ENCODE measurements at regions not wholly inside any gene's neighbourhood (a gene's known extent, or its start where the extent isn't known, plus 50 kb on each side); places are given as distances from the start of the nearest gene placed in this dataset.

GRCh38 chr9:82680179-82680935, 382.6 kb downstream of the RASEF start:
- H3K9me3 ChIP-seq (ENCODE audit: insufficient read depth, low read length): peaks cover 1% of the 10 kb centered on the region; the same call in 1 of the 2 replicates
- H3K27me3 ChIP-seq (ENCODE audit: insufficient read depth, insufficient read length): no peaks in the 10 kb centered on the region
- no peaks in the 10 kb centered on the region for H3K36me3 ChIP-seq (ENCODE audit: insufficient read depth, insufficient read length, low read length)
- TF ChIP-seq ZNF274 (IDR thresholded peaks at IDR 0.05; ENCODE audit: low read depth, low read length) (no peak), YY1 (IDR thresholded peaks at IDR 0.05; ENCODE audit: insufficient read depth, insufficient read length) (no peak), SUZ12 (IDR thresholded peaks at IDR 0.05; ENCODE audit: extremely low read depth, insufficient read depth, insufficient read length) (no peak)
- DNase-seq (ENCODE audit: low read depth, low spot score): no peak
- no peaks in the 10 kb centered on the region for H3K4me1 ChIP-seq (ENCODE audit: insufficient read depth, insufficient read length)
- H3K9ac ChIP-seq (ENCODE audit: insufficient read length, low read depth): no peak overlapping the region
- no peak overlapping the region for H3K4me3 ChIP-seq (ENCODE audit: insufficient read length, low read depth)

GRCh38 chr9:82681809-82682208, 381.1 kb downstream of the RASEF start:
- H3K4me1 ChIP-seq (ENCODE audit: insufficient read depth, insufficient read length): no peaks in the 10 kb centered on the region
- no peak for DNase-seq (ENCODE audit: low read depth, low spot score)
- H3K9ac ChIP-seq (ENCODE audit: insufficient read length, low read depth): no peak overlapping the region
- no peaks in the 10 kb centered on the region for H3K27me3 ChIP-seq (ENCODE audit: insufficient read depth, insufficient read length)
- no peak for TF ChIP-seq ZNF274 (IDR thresholded peaks at IDR 0.05; ENCODE audit: low read depth, low read length)
- no peak for TF ChIP-seq YY1 (IDR thresholded peaks at IDR 0.05; ENCODE audit: insufficient read depth, insufficient read length)
- TF ChIP-seq SUZ12 (IDR thresholded peaks at IDR 0.05; ENCODE audit: extremely low read depth, insufficient read depth, insufficient read length): no peak
- no peak overlapping the region for H3K4me3 ChIP-seq (ENCODE audit: insufficient read length, low read depth)
- H3K36me3 ChIP-seq (ENCODE audit: insufficient read depth, insufficient read length, low read length): no peaks in the 10 kb centered on the region
- peaks cover 6% of the 10 kb centered on the region; the same call in 1 of the 2 replicates for H3K9me3 ChIP-seq (ENCODE audit: insufficient read depth, low read length)

DNA sequence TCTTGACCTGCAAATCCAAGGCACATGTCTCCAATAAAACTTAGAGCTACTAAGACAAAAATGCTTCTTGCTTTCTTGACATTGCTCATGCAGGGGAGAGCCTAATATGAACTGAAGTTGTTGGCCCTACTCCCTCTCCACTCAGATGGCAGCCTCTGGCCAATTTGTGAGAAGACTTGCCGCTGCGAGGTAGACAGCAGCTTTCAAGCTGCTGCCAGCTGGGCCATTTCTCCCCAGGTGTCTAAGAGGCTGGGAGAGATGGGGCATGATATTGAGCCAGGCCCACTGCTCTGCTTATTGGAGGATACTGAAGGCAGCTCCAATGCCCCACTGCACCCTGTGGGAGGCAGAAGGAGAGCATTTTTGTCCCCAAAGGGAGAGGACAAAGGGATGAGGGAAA, 380.5 kb downstream of the RASEF start:
- Histone ChIP-seq H3K36me3 (ENCODE audit: insufficient read depth, insufficient read length, low read length) (no peaks in the 10 kb centered on the region), H3K9ac (ENCODE audit: insufficient read length, low read depth) (no peak overlapping the region), H3K4me1 (ENCODE audit: insufficient read depth, insufficient read length) (no peaks in the 10 kb centered on the region), H3K27me3 (ENCODE audit: insufficient read depth, insufficient read length) (no peaks in the 10 kb centered on the region), H3K9me3 (ENCODE audit: insufficient read depth, low read length) (peaks cover 6% of the 10 kb centered on the region; the same call in 1 of the 2 replicates), H3K4me3 (ENCODE audit: insufficient read length, low read depth) (no peak overlapping the region)
- no peak for DNase-seq (ENCODE audit: low read depth, low spot score)
- TF ChIP-seq SUZ12 (IDR thresholded peaks at IDR 0.05; ENCODE audit: extremely low read depth, insufficient read depth, insufficient read length) (no peak), ZNF274 (IDR thresholded peaks at IDR 0.05; ENCODE audit: low read depth, low read length) (no peak), YY1 (IDR thresholded peaks at IDR 0.05; ENCODE audit: insufficient read depth, insufficient read length) (no peak)

GRCh38 chr9:82695704-82696103, 367.2 kb downstream of the RASEF start:
- Histone ChIP-seq H3K9ac (ENCODE audit: insufficient read length, low read depth) (no peak overlapping the region), H3K4me1 (ENCODE audit: insufficient read depth, insufficient read length) (no peaks in the 10 kb centered on the region), H3K4me3 (ENCODE audit: insufficient read length, low read depth) (no peak overlapping the region), H3K9me3 (ENCODE audit: insufficient read depth, low read length) (no peaks in the 10 kb centered on the region), H3K27me3 (ENCODE audit: insufficient read depth, insufficient read length) (no peaks in the 10 kb centered on the region), H3K36me3 (ENCODE audit: insufficient read depth, insufficient read length, low read length) (no peaks in the 10 kb centered on the region)
- DNase-seq (ENCODE audit: low read depth, low spot score): no peak
- TF ChIP-seq YY1 (IDR thresholded peaks at IDR 0.05; ENCODE audit: insufficient read depth, insufficient read length) (no peak), SUZ12 (IDR thresholded peaks at IDR 0.05; ENCODE audit: extremely low read depth, insufficient read depth, insufficient read length) (no peak), ZNF274 (IDR thresholded peaks at IDR 0.05; ENCODE audit: low read depth, low read length) (no peak)

DNA sequence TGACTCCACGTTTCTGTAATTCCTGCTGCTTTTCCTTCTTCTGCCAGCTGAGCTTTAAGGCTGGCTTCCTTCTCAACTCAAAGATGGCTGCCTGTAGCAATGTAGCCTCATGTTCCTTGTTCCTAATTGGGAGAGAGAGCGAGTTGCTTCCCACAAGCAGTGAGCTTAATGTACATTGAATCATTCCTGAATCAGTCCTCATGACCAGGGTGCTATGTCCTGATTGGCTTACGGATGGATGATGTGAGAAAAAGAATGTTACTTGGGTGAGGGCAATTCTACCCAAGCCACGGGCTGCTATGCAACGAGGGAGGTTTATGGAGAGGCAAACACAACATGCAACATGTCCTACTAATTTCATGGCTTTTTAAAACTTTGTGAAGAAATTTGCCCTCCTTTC, 356.2 kb downstream of the RASEF start:
- H3K9me3 ChIP-seq (ENCODE audit: insufficient read depth, low read length): no peaks in the 10 kb centered on the region
- H3K9ac ChIP-seq (ENCODE audit: insufficient read length, low read depth): no peak overlapping the region
- H3K27me3 ChIP-seq (ENCODE audit: insufficient read depth, insufficient read length): no peaks in the 10 kb centered on the region
- H3K36me3 ChIP-seq (ENCODE audit: insufficient read depth, insufficient read length, low read length): no peaks in the 10 kb centered on the region
- DNase-seq (ENCODE audit: low read depth, low spot score): no peak
- no peaks in the 10 kb centered on the region for H3K4me1 ChIP-seq (ENCODE audit: insufficient read depth, insufficient read length)
- TF ChIP-seq ZNF274 (IDR thresholded peaks at IDR 0.05; ENCODE audit: low read depth, low read length): no peak
- no peak for TF ChIP-seq YY1 (IDR thresholded peaks at IDR 0.05; ENCODE audit: insufficient read depth, insufficient read length)
- no peak for TF ChIP-seq SUZ12 (IDR thresholded peaks at IDR 0.05; ENCODE audit: extremely low read depth, insufficient read depth, insufficient read length)
- H3K4me3 ChIP-seq (ENCODE audit: insufficient read length, low read depth): no peak overlapping the region

DNA sequence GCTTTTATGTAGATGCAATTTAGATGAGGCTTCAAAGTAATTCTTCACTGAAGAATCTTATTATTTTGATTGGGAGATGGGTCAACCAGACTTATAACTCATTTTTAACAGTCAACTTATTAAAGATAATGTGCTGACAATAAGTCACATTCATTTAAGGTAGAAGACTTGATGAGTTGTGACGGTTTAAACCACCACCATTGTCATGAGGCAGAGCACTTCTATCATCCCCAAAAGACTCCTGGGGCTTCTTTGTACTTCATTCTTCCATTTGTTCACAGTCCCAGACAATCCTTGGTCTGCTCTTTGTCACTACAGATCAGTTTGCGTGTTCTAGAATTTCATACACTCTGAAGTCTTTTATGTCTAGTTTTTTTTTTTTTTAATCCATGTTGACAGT, 346.1 kb downstream of the RASEF start:
- Histone ChIP-seq H3K4me1 (ENCODE audit: insufficient read depth, insufficient read length) (no peaks in the 10 kb centered on the region), H3K27me3 (ENCODE audit: insufficient read depth, insufficient read length) (no peaks in the 10 kb centered on the region), H3K4me3 (ENCODE audit: insufficient read length, low read depth) (no peak overlapping the region), H3K9ac (ENCODE audit: insufficient read length, low read depth) (no peak overlapping the region), H3K36me3 (ENCODE audit: insufficient read depth, insufficient read length, low read length) (no peaks in the 10 kb centered on the region), H3K9me3 (ENCODE audit: insufficient read depth, low read length) (peaks cover 19% of the 10 kb centered on the region; the same call in 1 of the 2 replicates)
- DNase-seq (ENCODE audit: low read depth, low spot score): no peak
- no peak for TF ChIP-seq SUZ12 (IDR thresholded peaks at IDR 0.05; ENCODE audit: extremely low read depth, insufficient read depth, insufficient read length)
- no peak for TF ChIP-seq YY1 (IDR thresholded peaks at IDR 0.05; ENCODE audit: insufficient read depth, insufficient read length)
- no peak for TF ChIP-seq ZNF274 (IDR thresholded peaks at IDR 0.05; ENCODE audit: low read depth, low read length)

- Histone ChIP-seq H3K4me3 (ENCODE audit: insufficient read length, low read depth) (no peak overlapping the region), H3K27me3 (ENCODE audit: insufficient read depth, insufficient read length) (no peaks in the 10 kb centered on the region), H3K36me3 (ENCODE audit: insufficient read depth, insufficient read length, low read length) (no peaks in the 10 kb centered on the region), H3K9me3 (ENCODE audit: insufficient read depth, low read length) (no peaks in the 10 kb centered on the region), H3K4me1 (ENCODE audit: insufficient read depth, insufficient read length) (no peaks in the 10 kb centered on the region), H3K9ac (ENCODE audit: insufficient read length, low read depth) (no peak overlapping the region)
- TF ChIP-seq YY1 (IDR thresholded peaks at IDR 0.05; ENCODE audit: insufficient read depth, insufficient read length) (no peak), ZNF274 (IDR thresholded peaks at IDR 0.05; ENCODE audit: low read depth, low read length) (no peak), SUZ12 (IDR thresholded peaks at IDR 0.05; ENCODE audit: extremely low read depth, insufficient read depth, insufficient read length) (no peak)
- DNase-seq (ENCODE audit: low read depth, low spot score): no peak
Measured at GRCh38 chr9:82720515-82720914, 342.4 kb downstream of the RASEF start.
